NOMO-1 (cell line): ENCODE measurements at regions not wholly inside any gene's neighbourhood (a gene's known extent, or its start where the extent isn't known, plus 50 kb on each side); places are given as distances from the start of the nearest gene placed in this dataset.

ENCODE experiments used
- DNase-seq, 2 experiments: peaks; one replicate each; lab custom pipeline; 2025; ENCODE audit not compliant: unreplicated experiment in 2 of 2; lab: John Stamatoyannopoulos, UW

DNA sequence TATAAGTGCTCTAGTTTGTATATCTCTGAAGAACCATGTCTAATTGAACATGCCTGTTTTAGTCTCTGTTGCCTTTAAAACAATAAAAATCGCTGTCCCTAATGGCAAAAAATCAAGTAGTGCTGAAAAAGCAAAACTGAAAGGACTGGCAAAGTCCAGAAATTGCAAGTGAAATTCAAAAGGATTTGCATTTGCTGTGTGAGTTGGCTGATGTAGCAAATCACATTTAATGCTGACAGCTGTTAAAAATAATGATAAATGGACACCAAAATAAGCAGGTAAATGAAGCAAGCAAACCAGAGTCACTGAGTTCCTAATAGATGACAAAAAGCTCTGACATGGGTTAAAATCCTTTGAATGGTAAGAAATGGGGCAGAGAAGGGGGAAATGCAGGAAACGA is 874.1 kb downstream of the GRM8 start:
- DNase-seq = no peak

DNA sequence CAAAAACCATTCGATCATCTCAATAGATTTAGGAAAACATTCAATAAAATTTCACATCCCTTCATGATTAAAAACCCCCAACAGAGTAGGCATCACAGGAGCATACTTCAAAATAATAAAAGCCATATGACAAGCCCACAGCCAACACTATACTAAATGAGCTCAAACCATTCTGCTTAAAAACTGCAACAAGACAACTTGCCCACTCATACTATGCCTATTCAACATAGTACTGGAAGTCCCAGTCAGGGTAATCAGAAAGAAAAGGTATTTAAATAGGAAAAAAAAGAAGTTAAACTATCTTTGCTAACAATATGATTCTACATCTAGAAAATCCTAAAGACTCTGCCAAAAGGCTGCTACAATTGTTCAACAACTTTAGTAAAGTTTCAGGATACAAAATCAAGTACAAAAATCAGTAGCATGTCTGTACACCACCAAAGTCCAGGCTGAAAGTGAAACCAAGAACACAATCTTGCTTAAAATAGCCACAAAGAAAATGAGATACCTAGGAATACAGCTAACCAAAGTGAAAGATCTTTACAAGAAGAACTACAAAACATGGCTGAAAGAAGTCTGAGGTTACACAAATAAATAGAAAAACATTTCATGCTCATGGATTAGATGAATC is 882.6 kb downstream of the GRM8 start:
- DNase-seq = no peak

DNA sequence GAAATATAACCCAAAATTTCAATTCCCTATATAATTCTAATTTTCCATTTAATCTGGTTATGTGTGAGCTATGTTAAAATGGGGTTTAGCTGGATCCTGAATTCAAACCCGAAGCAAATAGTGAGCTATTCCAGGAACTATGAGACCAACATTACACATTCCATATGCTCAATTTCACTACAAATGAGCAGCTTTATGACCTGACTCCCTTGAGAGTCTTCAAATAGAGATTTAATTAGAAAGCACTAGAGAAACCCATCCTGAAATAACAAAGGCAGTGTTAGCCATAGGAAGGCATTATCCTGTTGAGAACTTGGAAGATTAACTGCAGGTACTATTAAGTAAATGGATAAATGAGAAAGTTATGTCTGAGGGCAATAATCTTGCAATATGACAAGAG is 890.0 kb downstream of the GRM8 start:
- DNase-seq = no peak

DNA sequence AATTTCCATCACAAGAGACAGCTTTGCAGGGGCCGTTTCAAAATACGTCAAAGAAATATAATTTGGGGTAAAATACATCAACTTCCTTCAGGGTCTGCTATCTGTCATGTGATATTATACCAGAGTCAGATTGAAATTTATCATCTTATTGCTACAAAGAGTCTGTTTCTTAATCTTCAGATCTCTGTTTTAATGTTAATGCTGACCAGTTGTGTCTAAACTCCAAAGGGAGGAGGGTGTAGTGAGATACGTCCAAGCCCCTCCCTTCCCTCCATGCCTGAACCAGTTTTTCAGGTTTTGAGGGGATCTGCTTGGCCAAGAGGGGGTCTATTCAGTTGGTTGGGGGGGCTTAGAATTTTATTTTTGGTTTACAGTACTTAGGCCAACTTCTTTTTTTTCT is 891.6 kb downstream of the GRM8 start:
- DNase-seq = no peak

DNA sequence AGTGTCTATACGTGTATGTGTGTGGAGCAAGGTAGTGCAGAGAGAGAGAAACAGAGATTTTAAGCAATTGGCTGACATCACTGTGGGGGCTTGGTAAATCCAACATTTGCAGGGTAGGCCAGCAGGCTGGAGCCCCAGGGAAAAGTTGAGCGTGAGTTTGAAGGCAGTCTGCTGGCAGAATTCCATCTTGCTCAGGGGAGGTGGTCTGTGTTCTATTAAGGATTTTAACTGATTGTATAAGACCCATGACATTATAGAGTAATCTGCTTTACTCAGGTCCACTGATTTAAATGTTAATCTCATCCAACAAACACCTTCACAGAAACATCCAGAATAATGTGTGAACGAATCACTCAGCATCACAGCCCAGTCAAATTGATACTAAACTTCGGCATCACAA is 912.9 kb downstream of the GRM8 start:
- DNase-seq = no peak

DNA sequence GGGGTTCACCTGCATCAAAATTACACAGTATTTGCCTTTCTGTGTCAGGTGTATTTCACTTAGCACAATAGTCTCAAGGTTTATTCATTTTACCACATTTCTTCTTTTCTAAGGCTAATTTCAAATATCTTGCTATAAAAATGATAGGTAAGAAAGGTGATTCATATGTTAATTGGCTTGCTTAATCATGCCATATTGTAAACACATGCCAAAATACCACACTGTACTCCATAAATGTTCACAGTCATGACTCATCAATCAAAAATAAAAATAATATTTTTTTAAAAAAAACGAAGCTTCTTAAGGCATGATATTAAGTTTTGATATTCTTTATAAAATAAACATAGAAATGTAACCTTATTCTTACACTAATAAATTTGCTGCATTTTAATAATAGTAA is 947.1 kb downstream of the GRM8 start:
- DNase-seq = no peak

DNA sequence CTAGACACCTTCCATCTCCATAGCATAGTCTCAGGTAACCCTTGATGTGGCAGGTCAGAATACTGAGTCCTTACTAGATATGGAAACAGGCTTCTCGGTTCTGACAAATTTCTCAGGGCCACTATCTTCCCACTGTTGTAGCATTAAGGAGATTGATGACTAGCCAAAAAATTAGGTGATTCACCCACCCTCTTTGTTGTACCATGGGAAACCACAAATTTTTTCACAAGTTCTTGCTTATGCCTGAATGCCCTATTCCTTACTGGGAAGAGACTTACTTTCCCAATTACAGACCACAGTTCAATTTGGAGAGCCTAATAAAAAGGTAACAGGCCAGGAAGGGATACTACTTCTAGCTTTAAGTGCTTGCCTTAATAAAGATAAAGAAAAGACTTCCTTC is 948.8 kb downstream of the GRM8 start:
- DNase-seq = no peak

DNA sequence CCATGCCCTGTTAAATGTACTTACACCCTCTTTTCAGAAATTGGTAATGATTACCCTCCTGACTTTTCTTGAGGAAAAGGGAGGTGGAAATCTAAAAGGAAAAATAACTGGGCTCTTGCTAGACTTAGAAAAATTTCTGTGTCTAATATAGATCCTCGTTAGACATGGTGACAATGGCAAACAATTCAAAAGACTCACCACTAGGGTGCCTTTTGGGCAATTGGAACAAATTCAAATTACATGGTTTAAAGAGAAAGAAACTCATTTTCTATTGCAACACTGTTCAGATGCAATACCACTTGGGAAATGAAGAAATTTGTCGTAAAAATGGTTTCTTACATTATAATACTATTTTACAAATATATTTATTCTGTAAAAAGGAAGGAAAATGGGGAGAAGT is 950.1 kb downstream of the GRM8 start:
- no peak for DNase-seq

DNA sequence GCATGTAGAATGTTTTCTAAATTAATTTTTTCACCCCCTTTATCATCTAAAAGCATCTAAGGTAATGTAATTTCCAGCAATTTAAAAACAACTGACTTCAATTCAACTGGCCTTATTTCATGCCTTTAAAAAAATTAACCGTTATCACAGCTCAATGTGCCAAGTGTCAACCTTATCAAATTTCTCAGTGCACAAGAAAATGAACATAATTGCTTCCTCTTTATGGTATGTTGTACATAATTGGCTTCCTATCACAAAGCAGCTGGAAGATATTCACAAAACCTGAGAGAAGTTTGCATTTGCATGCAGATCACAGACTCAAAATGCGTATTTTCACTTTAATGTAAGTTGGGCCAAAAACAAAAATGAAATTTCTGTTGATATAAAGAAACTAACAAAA is 966.4 kb downstream of the GRM8 start:
- DNase-seq = peak in 1 of 2 experiments; percentile 3

DNA sequence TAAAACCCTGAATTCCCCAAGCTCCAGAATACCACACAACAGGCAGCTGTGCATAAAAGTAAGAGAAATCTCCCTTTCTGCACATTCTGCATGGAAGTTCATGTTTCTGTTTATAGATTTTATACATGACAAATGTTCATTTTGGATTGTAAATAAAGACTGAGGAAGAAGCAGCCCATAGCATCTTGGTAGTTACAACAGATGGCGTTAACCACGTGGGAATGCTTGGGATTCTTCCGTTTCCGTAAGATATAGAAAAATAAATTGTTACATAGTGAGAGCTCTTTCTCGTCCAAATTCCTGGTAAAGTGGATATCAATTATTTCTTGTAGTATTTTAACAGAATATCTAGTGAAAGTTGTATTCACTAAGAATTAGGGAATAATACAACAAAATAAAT is 1016.5 kb downstream of the GRM8 start:
- no peak for DNase-seq

DNA sequence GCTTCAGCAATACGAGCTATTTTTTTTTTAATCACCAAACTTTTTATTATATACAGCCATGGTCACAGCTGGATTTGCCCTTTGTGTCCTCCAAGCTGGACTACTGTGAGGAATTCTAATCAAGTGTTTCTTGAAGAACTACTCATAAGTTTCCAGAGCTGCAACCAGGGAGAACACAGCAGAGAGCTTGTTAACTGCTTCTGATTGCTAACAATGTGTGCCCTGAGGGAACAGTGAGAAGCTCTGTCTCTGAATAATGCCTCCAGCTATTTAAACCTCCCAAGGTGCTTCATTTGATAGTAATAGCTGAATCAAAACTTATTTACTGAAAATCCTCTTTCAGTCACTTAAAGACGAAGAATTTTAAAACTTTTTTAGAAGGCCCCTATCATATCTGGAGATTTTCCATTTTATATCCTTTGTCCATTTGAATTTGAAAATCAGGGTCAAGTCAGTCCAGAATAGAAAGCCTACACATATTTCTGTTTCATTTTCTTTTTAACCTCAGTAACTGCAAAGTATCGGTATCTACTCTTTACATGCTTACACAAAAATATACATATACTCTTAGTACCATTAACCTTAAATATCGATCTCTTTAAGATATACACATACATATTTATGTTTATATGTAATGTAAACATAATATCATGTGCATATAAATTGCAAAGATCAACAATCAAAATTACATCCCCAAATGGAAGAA is 1024.2 kb downstream of the GRM8 start:
- DNase-seq = no peak

DNA sequence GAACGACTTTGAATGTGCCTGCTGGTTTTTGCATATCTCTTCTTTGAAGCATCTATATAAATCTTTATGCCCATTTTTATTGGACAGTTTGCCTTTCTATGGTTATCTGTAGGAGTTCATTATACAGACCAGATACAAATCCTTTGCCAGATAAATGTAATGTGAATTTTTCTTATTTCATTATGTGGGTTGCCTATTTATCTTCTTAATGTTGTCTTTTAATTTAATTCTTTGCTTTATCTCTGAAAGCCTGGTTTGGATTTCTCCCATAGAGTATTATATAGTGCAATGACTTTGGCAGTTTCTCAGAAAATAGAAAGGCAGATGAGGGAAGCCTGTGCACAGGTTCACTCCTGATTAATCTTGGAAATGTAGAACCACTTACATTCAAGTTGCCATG is 1025.1 kb downstream of the GRM8 start:
- DNase-seq = no peak

DNA sequence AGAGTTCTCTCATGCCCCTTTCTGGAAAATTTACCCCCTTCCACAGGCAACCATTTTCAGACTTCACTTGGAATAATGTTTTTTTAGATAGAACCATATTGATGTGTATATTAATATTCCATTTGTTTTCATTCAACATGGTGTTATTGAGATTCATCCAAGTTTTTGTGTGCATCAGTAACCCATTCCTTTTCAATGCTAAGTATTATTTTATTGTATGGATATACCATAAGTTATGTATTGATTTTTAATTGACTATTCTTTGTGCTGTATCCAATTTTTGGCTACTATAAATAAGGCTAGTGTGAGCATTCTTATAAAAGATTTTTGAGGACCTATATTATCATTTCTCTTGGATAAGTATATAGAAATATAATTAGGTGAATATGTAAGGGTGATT is 1025.7 kb downstream of the GRM8 start:
- DNase-seq = no peak

DNA sequence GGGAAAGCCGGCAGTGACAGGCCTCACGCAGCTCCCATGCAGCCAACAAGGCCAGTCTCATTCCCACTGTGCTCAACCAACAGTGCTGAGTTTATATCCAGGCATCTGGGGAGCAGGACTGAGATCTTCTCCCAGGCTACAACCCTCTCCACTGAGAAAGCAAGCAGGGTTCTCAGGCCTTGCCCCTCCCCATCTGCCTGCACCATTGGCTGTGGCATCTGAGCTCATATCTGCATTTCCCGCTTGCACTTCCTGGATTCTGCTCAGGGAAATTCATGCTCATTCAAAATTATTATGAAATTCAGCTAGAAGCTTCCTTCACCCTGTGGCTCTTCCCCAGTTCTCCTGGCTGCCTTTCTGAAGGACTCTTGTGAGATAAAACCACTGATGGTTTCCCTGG is 1029.0 kb downstream of the GRM8 start:
- DNase-seq = no peak

DNA sequence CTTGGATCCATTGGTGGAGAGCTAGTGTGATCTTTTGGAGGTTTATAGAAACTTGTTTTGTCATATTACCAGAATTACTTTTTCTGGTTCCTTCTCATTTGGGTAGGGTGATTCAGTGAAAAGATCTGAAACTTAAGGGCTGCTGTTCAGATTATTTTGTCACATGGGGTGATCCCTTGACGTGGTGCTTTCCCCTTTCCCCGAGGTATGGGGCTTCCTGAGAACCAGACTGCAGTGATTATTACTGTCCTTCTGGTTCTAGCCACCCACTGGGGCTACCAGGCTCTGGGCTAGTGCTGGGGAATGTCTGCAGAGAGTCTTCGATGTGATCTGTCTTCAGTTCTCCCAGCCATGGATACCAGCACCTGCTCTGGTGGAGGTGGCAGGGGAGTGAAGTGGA is 1030.0 kb downstream of the GRM8 start:
- no peak for DNase-seq

DNA sequence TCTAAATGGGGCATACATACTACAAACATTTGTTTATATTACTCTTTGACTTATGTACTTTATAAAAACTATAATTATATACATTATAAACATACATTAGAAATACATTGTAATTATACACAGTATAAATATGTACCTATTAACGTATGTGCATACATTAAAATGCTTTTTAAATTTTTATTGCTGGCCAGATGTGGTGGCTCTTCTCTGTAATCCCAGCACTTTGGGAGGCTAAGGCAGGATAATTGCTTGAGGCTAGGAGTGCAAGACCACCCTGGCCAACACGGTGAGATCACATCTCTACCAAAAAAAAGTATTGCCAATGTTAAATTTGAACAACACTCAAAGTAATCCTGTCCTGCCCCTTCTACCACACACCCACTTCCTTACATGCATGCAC is 1037.0 kb downstream of the GRM8 start:
- no peak for DNase-seq

DNA sequence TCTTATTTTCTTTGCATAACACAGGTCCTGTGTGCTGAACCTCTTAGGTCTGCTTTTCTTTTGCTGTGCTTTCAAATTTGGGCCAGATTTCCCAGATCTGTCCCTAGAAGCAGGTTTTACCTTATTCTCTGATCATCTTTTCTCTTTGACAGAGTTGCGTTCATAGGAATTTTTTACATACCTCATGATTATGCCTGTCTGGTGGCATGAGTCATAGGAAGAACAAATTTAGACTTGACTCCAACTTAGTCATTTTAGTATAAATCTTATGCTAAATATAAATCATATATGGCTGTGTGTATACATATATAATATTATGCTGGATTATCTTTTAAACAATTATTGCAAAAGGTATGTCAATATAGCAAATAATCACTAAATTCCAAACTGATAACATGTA is 1038.9 kb downstream of the GRM8 start:
- DNase-seq = no peak

DNA sequence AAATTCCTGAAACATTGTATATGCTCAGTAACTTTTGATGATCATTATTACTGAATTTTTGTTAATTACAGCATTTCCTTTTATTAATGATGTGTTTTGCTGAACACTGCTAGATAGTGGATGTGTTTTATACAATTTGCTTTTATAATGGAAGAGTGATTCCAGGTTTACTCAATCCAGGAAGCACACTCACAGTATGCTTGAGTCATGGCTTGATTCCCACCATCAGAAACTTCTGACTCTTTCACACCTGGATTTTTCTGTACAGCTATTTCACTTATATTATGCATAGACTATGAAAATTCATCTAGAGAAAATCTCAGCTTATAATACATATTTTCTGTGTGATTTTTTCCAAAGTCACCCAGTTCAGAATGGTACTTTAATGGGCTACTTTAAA is 1040.9 kb downstream of the GRM8 start:
- DNase-seq = no peak

DNA sequence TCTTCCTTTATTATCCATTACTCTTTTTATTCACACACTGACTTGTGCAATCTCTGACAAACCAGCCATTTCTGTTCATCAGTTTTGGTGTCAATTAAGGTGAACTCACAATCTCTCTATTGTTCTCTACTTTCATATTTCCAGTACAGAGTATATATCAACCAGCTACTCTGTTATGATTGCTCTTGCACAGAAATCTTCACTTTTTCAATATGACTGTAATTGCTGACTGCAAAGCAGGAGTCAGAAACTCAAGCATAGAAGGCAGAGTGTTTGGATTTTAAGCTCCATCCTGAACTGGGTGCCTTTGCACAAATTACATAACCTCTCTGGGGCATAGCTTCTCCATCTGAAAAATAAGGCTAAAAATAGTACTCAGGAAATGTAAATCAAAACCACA is 1042.0 kb downstream of the GRM8 start:
- DNase-seq = no peak

DNA sequence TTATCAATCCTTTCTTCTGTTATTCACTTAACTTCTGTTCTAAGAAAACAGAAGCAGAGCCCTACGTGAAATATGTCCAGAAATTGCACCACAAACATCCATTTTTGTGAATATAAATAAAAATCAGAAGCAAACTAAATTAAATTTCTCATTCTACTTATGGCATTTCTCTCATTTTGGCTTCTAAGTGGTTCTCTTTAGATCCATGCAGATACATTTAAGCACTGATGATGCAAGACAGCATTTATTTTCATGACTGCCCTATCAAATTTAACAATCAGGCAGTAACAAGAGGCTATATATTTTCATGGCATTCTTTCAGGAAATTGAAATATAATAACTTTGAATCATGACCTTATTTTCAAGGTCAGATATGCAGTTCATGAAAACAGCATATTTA is 1049.6 kb downstream of the GRM8 start:
- no peak for DNase-seq

DNA sequence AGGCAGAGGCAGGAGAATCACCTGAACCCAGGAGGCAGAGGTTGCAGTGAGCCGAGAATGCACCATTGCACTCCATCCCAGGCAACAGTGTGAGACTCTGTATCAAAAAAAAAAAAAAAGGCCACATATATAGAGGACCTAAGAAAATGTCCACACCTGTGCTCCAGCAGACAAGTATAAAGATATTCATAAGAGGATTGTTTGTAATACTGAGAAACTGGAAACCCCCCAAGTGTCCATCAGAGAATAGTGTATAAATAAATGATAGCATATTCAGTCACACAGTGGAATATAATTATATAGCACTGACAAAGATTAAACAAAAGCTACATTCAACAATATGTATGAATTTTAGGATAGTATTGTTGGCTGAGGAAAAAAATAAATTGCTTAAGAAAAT is 1050.6 kb downstream of the GRM8 start:
- DNase-seq = no peak

DNA sequence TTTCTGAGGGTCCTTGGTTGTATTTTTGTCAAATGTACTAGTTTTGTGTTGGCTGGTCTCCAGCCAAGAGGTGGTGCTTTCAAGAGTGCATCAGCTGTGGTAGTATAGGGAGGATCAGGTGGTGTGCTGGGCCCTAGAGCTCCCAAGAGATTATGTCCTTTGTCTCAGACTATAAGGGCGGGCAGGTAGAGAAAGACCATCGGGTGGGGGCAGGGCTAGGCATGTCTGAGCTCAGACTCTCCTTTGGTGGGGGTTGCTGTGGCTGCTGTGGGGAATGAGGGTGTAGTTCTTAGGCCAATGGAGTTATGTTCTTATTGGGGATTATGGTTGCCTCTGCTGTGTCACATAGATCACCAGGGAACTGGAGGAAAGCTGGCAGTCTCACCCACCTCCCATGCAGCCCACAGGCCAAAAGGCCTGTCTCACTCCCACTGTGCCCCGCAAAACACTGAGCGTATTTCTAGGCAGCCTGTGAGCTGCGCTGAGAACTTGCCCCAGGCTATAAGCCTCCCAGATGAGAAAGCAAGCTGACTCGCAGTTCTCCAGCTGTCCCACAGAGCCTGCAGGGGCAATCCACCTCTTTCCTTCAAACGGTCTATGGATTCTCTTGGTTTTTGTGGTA is 1066.7 kb downstream of the GRM8 start:
- no peak for DNase-seq
